ENCODE measurements at regions not wholly inside any gene's neighbourhood (a gene's known extent, or its start where the extent isn't known, plus 50 kb on each side); places are given as distances from the start of the nearest gene placed in this dataset.

GRCh38 chr21:29416268-29416667 lies 117.5 kb downstream of the BACH1 start:
- Histone ChIP-seq H3K9me3 (ENCODE audit: control insufficient read depth, insufficient read depth, low read length) (no peaks in the 10 kb centered on the region), H3K27me3 (ENCODE audit: control insufficient read depth, insufficient read depth, low read length) (no peaks in the 10 kb centered on the region), H3K36me3 (ENCODE audit: control insufficient read depth, insufficient read depth, low read length) (no peaks in the 10 kb centered on the region), H3K4me1 (ENCODE audit: control insufficient read depth, insufficient read depth, low read length) (no peaks in the 10 kb centered on the region), H3K27ac (ENCODE audit: low read length) (no peak overlapping the region), H3K4me3 (ENCODE audit: low read length) (no peak overlapping the region)
- DNase-seq (no peak), ATAC-seq (no peak)
- Mint-ChIP-seq H3K36me3 (no peaks in the 10 kb centered on the region), H3K4me1 (no peaks in the 10 kb centered on the region), H3K27ac (no peak overlapping the region), H3K27me3 (ENCODE audit: low read depth in 2 of 2) (no peaks in the 10 kb centered on the region), H3K9me3 (no peaks in the 10 kb centered on the region), H3K4me3 (no peak overlapping the region)
- intact Hi-C loops (cut with micrococcal nuclease), result no loop called here
- 95% methylated on average over 3 of the region's 4 CpGs for WGBS (ENCODE audit: insufficient coverage)
- TF ChIP-seq CTCF (IDR thresholded peaks at IDR 0.05), result no peak

GRCh38 chr21:29418813-29419212 lies 120.1 kb downstream of the BACH1 start:
- no peak overlapping the region for H3K4me3 Mint-ChIP-seq
- Histone ChIP-seq H3K36me3 (ENCODE audit: control insufficient read depth, insufficient read depth, low read length) (no peaks in the 10 kb centered on the region), H3K27me3 (ENCODE audit: control insufficient read depth, insufficient read depth, low read length) (no peaks in the 10 kb centered on the region), H3K4me1 (ENCODE audit: control insufficient read depth, insufficient read depth, low read length) (no peaks in the 10 kb centered on the region), H3K9me3 (ENCODE audit: control insufficient read depth, insufficient read depth, low read length) (no peaks in the 10 kb centered on the region), H3K27ac (ENCODE audit: low read length) (no peak overlapping the region), H3K4me3 (ENCODE audit: low read length) (no peak overlapping the region)
- intact Hi-C loops (cut with micrococcal nuclease), result no loop called here
- H3K27ac Mint-ChIP-seq, result no peak overlapping the region
- no peaks in the 10 kb centered on the region for H3K36me3 Mint-ChIP-seq
- no CpG with 5 or more reads among the region's 2 CpGs for WGBS (ENCODE audit: insufficient coverage)
- H3K9me3 Mint-ChIP-seq, result no peaks in the 10 kb centered on the region
- TF ChIP-seq CTCF (IDR thresholded peaks at IDR 0.05), result no peak
- H3K27me3 Mint-ChIP-seq (ENCODE audit: low read depth in 2 of 2), result no peaks in the 10 kb centered on the region
- H3K4me1 Mint-ChIP-seq, result no peaks in the 10 kb centered on the region
- DNase-seq, result no peak
- ATAC-seq, result no peak

GRCh38 chr21:29419422-29419821 lies 120.7 kb downstream of the BACH1 start:
- no CpG with 5 or more reads among the region's 1 CpG for WGBS (ENCODE audit: insufficient coverage)
- no peaks in the 10 kb centered on the region for H3K27me3 Mint-ChIP-seq (ENCODE audit: low read depth in 2 of 2)
- H3K4me1 Mint-ChIP-seq, result no peaks in the 10 kb centered on the region
- DNase-seq (no peak), ATAC-seq (no peak)
- no peaks in the 10 kb centered on the region for H3K9me3 ChIP-seq (ENCODE audit: control insufficient read depth, insufficient read depth, low read length)
- no peaks in the 10 kb centered on the region for H3K36me3 Mint-ChIP-seq
- no peak overlapping the region for H3K4me3 Mint-ChIP-seq
- no peaks in the 10 kb centered on the region for H3K9me3 Mint-ChIP-seq
- no peak overlapping the region for H3K4me3 ChIP-seq (ENCODE audit: low read length)
- H3K4me1 ChIP-seq (ENCODE audit: control insufficient read depth, insufficient read depth, low read length), result no peaks in the 10 kb centered on the region
- no peaks in the 10 kb centered on the region for H3K27me3 ChIP-seq (ENCODE audit: control insufficient read depth, insufficient read depth, low read length)
- no peaks in the 10 kb centered on the region for H3K36me3 ChIP-seq (ENCODE audit: control insufficient read depth, insufficient read depth, low read length)
- no peak for TF ChIP-seq CTCF (IDR thresholded peaks at IDR 0.05)
- H3K27ac ChIP-seq (ENCODE audit: low read length), result no peak overlapping the region
- no peak overlapping the region for H3K27ac Mint-ChIP-seq
- intact Hi-C loops (cut with micrococcal nuclease), result no loop called here

GRCh38 chr21:29423099-29423870 lies 124.6 kb downstream of the BACH1 start:
- TF ChIP-seq CTCF (IDR thresholded peaks at IDR 0.05), result no peak
- Mint-ChIP-seq H3K27ac (no peak overlapping the region), H3K4me3 (no peak overlapping the region), H3K27me3 (ENCODE audit: low read depth in 2 of 2) (no peaks in the 10 kb centered on the region), H3K4me1 (no peaks in the 10 kb centered on the region), H3K9me3 (no peaks in the 10 kb centered on the region), H3K36me3 (no peaks in the 10 kb centered on the region)
- Histone ChIP-seq H3K9me3 (ENCODE audit: control insufficient read depth, insufficient read depth, low read length) (no peaks in the 10 kb centered on the region), H3K27ac (ENCODE audit: low read length) (no peak overlapping the region), H3K4me1 (ENCODE audit: control insufficient read depth, insufficient read depth, low read length) (no peaks in the 10 kb centered on the region), H3K36me3 (ENCODE audit: control insufficient read depth, insufficient read depth, low read length) (no peaks in the 10 kb centered on the region), H3K27me3 (ENCODE audit: control insufficient read depth, insufficient read depth, low read length) (no peaks in the 10 kb centered on the region), H3K4me3 (ENCODE audit: low read length) (no peak overlapping the region)
- intact Hi-C loops (cut with micrococcal nuclease), result no loop called here
- ATAC-seq (no peak), DNase-seq (no peak)
- 75% methylated on average over 2 of the region's 2 CpGs for WGBS (ENCODE audit: insufficient coverage)
